ENCODE measurements at regions not wholly inside any gene's neighbourhood (a gene's known extent, or its start where the extent isn't known, plus 50 kb on each side); places are given as distances from the start of the nearest gene placed in this dataset.

- no peaks in the 10 kb centered on the region for H3K27me3 ChIP-seq (replicated peaks; ENCODE audit: insufficient read depth)
- no peak overlapping the region for H3K4me2 ChIP-seq (ENCODE audit: unreplicated experiment)
- H2AFZ ChIP-seq: no peak overlapping the region
- no peaks in the 10 kb centered on the region for H3K9me2 ChIP-seq (ENCODE audit: insufficient read depth)
- no peaks in the 10 kb centered on the region for H3K4me1 ChIP-seq (ENCODE audit: insufficient read depth)
- H3K4me3 ChIP-seq: no peak overlapping the region
- TF ChIP-seq EZH2phosphoT487 (IDR thresholded peaks at IDR 0.05; ENCODE audit: insufficient read depth, low read depth) (no peak), EZH2 (IDR thresholded peaks at IDR 0.05; ENCODE audit: insufficient read depth, poor library complexity, severe bottlenecking) (no peak)
- H3K36me3 ChIP-seq (ENCODE audit: low read depth): no peaks in the 10 kb centered on the region
- H3K9me3 ChIP-seq (ENCODE audit: low read depth): no peaks in the 10 kb centered on the region
- DNase-seq: no peak
- no peaks in the 10 kb centered on the region for H4K20me1 ChIP-seq (ENCODE audit: insufficient read depth)
- no peaks in the 10 kb centered on the region for H3K79me2 ChIP-seq (ENCODE audit: insufficient read depth)
- no peak overlapping the region for H3K9ac ChIP-seq
- H3K27ac ChIP-seq: no peak overlapping the region
- in situ Hi-C loops (cut with MboI): no loop called here
- WGBS, 2 experiments (ENCODE audit: low coverage in 1 of 2, low lambda C conversion rate in 2 of 2, missing lambda C conversion rate in 2 of 2): 44 to 47% methylated on average over 5 of the region's 5 CpGs
- no peaks in the 10 kb centered on the region for H3F3A ChIP-seq (ENCODE audit: insufficient read depth)
Measured at GRCh38 chr22:49295465-49295743, 532.3 kb downstream of the BRD1 start.

DNA sequence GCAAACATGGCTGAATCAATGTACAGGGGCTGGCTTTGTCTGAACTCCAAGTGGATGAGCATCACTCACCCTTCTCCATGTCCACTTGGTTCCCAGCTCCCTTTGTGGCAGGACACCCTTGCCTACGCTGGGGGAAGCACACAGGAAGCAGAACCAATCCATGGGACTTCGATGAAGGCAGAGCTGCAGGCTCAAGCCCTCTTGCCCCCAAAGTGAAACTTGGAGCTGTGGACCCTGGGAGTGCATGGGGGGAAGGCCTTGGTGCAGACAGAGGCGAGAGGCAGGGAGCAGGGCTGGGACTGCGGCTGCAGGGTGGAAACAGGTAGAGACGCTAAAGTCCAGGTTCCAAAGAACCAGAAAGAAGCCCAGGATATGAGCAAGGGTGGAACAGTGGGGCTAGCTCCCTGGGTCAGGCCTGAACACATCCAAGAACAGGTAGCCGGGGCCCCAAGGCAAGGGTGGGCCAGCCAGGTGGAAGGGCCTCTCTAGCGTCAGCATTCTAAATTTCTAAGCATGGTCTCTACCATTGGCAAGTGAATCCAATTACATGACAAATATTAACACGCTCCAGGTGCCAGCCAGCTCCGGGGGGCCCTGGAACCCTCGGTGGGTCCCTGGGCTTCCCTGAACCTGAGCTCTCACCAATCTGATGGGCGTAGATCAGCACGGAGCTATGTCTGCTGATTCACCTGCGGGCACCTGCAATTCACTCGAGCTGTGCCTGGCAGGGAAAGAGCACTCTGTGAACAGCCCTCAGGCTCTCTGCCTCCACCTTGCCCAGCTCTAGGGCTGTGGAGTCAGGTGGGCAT is 532.8 kb downstream of the BRD1 start:
- 41 to 42% methylated on average over 14 of the region's 14 CpGs for WGBS, 2 experiments (ENCODE audit: low coverage in 1 of 2, low lambda C conversion rate in 2 of 2, missing lambda C conversion rate in 2 of 2)
- H3K9me3 ChIP-seq (ENCODE audit: low read depth): no peaks in the 10 kb centered on the region

DNA sequence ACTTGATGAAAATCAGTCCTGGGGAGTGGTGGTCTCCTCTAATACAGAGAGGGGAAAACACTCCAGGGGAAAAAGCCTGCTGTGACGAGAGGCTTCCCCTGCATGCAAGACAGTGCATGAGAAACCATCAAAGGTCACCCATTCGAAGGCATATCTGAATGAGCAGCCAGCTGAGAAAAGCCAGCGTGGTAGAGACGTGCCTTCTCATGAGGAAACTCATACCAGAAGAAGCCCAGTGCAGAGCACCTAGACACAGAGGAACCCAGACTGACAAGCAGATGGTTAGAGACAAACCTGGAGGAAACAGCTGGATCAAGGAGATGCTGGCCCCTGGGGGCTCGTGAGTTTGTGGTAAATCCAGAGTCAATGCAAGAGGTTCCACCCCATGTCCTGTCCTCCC is 534.8 kb downstream of the BRD1 start:
- Histone ChIP-seq H3K9me3 (ENCODE audit: low read depth) (no peaks in the 10 kb centered on the region), H4K20me1 (ENCODE audit: insufficient read depth) (no peaks in the 10 kb centered on the region), H3K9me2 (ENCODE audit: insufficient read depth) (no peaks in the 10 kb centered on the region), H3K79me2 (ENCODE audit: insufficient read depth) (no peaks in the 10 kb centered on the region), H3K27ac (no peak overlapping the region), H3K4me3 (no peak overlapping the region), H3K9ac (no peak overlapping the region), H3F3A (ENCODE audit: insufficient read depth) (no peaks in the 10 kb centered on the region), H2AFZ (no peak overlapping the region), H3K4me1 (ENCODE audit: insufficient read depth) (no peaks in the 10 kb centered on the region), H3K27me3 (replicated peaks; ENCODE audit: insufficient read depth) (no peaks in the 10 kb centered on the region), H3K36me3 (ENCODE audit: low read depth) (no peaks in the 10 kb centered on the region), H3K4me2 (ENCODE audit: unreplicated experiment) (no peak overlapping the region)
- in situ Hi-C loops (cut with MboI): no loop called here
- WGBS, 2 experiments (ENCODE audit: low coverage in 1 of 2, low lambda C conversion rate in 2 of 2, missing lambda C conversion rate in 2 of 2): 1 to 3% methylated on average over 5 of the region's 5 CpGs
- no peak for TF ChIP-seq EZH2phosphoT487 (IDR thresholded peaks at IDR 0.05; ENCODE audit: insufficient read depth, low read depth)
- TF ChIP-seq EZH2 (IDR thresholded peaks at IDR 0.05; ENCODE audit: insufficient read depth, poor library complexity, severe bottlenecking): no peak
- no peak for DNase-seq

More for the DNA sequence above, 532.8 kb downstream of the BRD1 start:
- Histone ChIP-seq H4K20me1 (ENCODE audit: insufficient read depth) (no peaks in the 10 kb centered on the region), H3K79me2 (ENCODE audit: insufficient read depth) (no peaks in the 10 kb centered on the region), H3K4me1 (ENCODE audit: insufficient read depth) (no peaks in the 10 kb centered on the region), H2AFZ (no peak overlapping the region), H3K9ac (no peak overlapping the region), H3F3A (ENCODE audit: insufficient read depth) (no peaks in the 10 kb centered on the region), H3K27ac (no peak overlapping the region), H3K36me3 (ENCODE audit: low read depth) (no peaks in the 10 kb centered on the region), H3K27me3 (replicated peaks; ENCODE audit: insufficient read depth) (no peaks in the 10 kb centered on the region), H3K4me3 (no peak overlapping the region), H3K4me2 (ENCODE audit: unreplicated experiment) (no peak overlapping the region), H3K9me2 (ENCODE audit: insufficient read depth) (no peaks in the 10 kb centered on the region)
- in situ Hi-C loops (cut with MboI): no loop called here
- no peak for DNase-seq
- TF ChIP-seq EZH2phosphoT487 (IDR thresholded peaks at IDR 0.05; ENCODE audit: insufficient read depth, low read depth) (no peak), EZH2 (IDR thresholded peaks at IDR 0.05; ENCODE audit: insufficient read depth, poor library complexity, severe bottlenecking) (no peak)

- no peak for TF ChIP-seq EZH2 (IDR thresholded peaks at IDR 0.05; ENCODE audit: insufficient read depth, poor library complexity, severe bottlenecking)
- no peak for TF ChIP-seq EZH2phosphoT487 (IDR thresholded peaks at IDR 0.05; ENCODE audit: insufficient read depth, low read depth)
- Histone ChIP-seq H3K9me3 (ENCODE audit: low read depth) (no peaks in the 10 kb centered on the region), H2AFZ (no peak overlapping the region), H3K4me1 (ENCODE audit: insufficient read depth) (no peaks in the 10 kb centered on the region), H3K36me3 (ENCODE audit: low read depth) (no peaks in the 10 kb centered on the region), H3K4me2 (ENCODE audit: unreplicated experiment) (no peak overlapping the region), H3K79me2 (ENCODE audit: insufficient read depth) (no peaks in the 10 kb centered on the region), H3K27me3 (replicated peaks; ENCODE audit: insufficient read depth) (no peaks in the 10 kb centered on the region), H3K27ac (no peak overlapping the region), H3K9ac (no peak overlapping the region), H4K20me1 (ENCODE audit: insufficient read depth) (no peaks in the 10 kb centered on the region), H3K4me3 (no peak overlapping the region), H3K9me2 (ENCODE audit: insufficient read depth) (no peaks in the 10 kb centered on the region), H3F3A (ENCODE audit: insufficient read depth) (no peaks in the 10 kb centered on the region)
- WGBS, 2 experiments (ENCODE audit: low coverage in 1 of 2, low lambda C conversion rate in 2 of 2, missing lambda C conversion rate in 2 of 2): 40 to 48% methylated on average over 5 of the region's 5 CpGs
- DNase-seq: no peak
- in situ Hi-C loops (cut with MboI): no loop called here
Measured at GRCh38 chr22:49291781-49292180, 535.9 kb downstream of the BRD1 start.
